ENCODE measurements at regions not wholly inside any gene's neighbourhood (a gene's known extent, or its start where the extent isn't known, plus 50 kb on each side); places are given as distances from the start of the nearest gene placed in this dataset.
A peak's percentile ranks its signal among the peaks of the same experiment; 100 is the strongest.

GRCh38 chr18:30591462-30591861, 451.1 kb downstream of the DSC3 start (continued):
- peak; percentile 61; the same call in 1 of the 2 replicates for TF ChIP-seq ZNF518A (tag by site-specific recombination; conservative IDR thresholded peaks at IDR 0.05; ENCODE audit: low read depth)
- TF ChIP-seq ZNF18 (tag by site-specific recombination; IDR thresholded peaks at IDR 0.05): no peak
- peak; percentile 46; the same call in 1 of the 2 replicates for TF ChIP-seq ZBTB11 (tag by site-specific recombination; conservative IDR thresholded peaks at IDR 0.05; ENCODE audit: low read depth)
- TF ChIP-seq ZNF701 (tag by site-specific recombination; IDR thresholded peaks at IDR 0.05): no peak
- TF ChIP-seq HOXA7 (CRISPR knock-in tag; IDR thresholded peaks at IDR 0.05; ENCODE audit: borderline replicate concordance): no peak
- no peak for TF ChIP-seq KLF9 (tag by site-specific recombination; IDR thresholded peaks at IDR 0.05; ENCODE audit: low read depth)
- TF ChIP-seq ZNF544 (tag by site-specific recombination; IDR thresholded peaks at IDR 0.05): no peak
- no peak for TF ChIP-seq ZNF677 (tag by site-specific recombination; IDR thresholded peaks at IDR 0.05)
- TF ChIP-seq ZNF529 (tag by site-specific recombination; IDR thresholded peaks at IDR 0.05; ENCODE audit: insufficient replicate concordance): no peak
- peak; percentile 30; the same call in 1 of the 2 replicates for TF ChIP-seq ZNF140 (tag by site-specific recombination; IDR thresholded peaks at IDR 0.05)
- TF ChIP-seq ZNF211 (tag by site-specific recombination; IDR thresholded peaks at IDR 0.05; ENCODE audit: low read depth): no peak
- TF ChIP-seq GFI1B (tag by site-specific recombination; IDR thresholded peaks at IDR 0.05): no peak
- TF ChIP-seq ZNF202 (tag by site-specific recombination; IDR thresholded peaks at IDR 0.05; ENCODE audit: borderline replicate concordance): no peak
- TF ChIP-seq ZFP3 (tag by site-specific recombination; IDR thresholded peaks at IDR 0.05; ENCODE audit: low read depth): no peak

GRCh38 chr18:30588673-30589164, 453.8 kb downstream of the DSC3 start:
- Histone ChIP-seq H3K9me3 (ENCODE audit: control insufficient read depth, insufficient read depth, low read depth, low read length) (no peaks in the 10 kb centered on the region), H3K4me1 (ENCODE audit: control insufficient read depth, insufficient read depth, low read length) (no peaks in the 10 kb centered on the region), H3K36me3 (ENCODE audit: control insufficient read depth in 2 of 2, insufficient read depth in 1 of 2, low read length in 2 of 2) (no peaks in the 10 kb centered on the region), H3K27ac (ENCODE audit: extremely low read depth, low read depth, low read length) (no peak overlapping the region), H3K4me3 (ENCODE audit: low read depth, low read length) (no peak overlapping the region)
- ChIA-PET CTCF (no interaction called here), POLR2A (no interaction called here)
- TF ChIP-seq ZNF776 (tag by site-specific recombination; IDR thresholded peaks at IDR 0.05; ENCODE audit: borderline replicate concordance) (no peak), WT1 (tag by site-specific recombination; IDR thresholded peaks at IDR 0.05) (no peak), ZNF654 (tag by site-specific recombination; IDR thresholded peaks at IDR 0.05; ENCODE audit: low read depth) (no peak), GFI1B (tag by site-specific recombination; IDR thresholded peaks at IDR 0.05) (no peak), ZNF214 (tag by site-specific recombination; IDR thresholded peaks at IDR 0.05; ENCODE audit: borderline replicate concordance) (no peak), MZF1 (tag by site-specific recombination; IDR thresholded peaks at IDR 0.05; ENCODE audit: borderline replicate concordance) (no peak), ZNF785 (tag by site-specific recombination; IDR thresholded peaks at IDR 0.05) (no peak), ZNF558 (tag by site-specific recombination; IDR thresholded peaks at IDR 0.05) (no peak), OSR2 (tag by site-specific recombination; IDR thresholded peaks at IDR 0.05) (no peak), ZNF555 (tag by site-specific recombination; conservative IDR thresholded peaks at IDR 0.05) (no peak), ZNF133 (tag by site-specific recombination; IDR thresholded peaks at IDR 0.05) (no peak), ZNF513 (tag by site-specific recombination; IDR thresholded peaks at IDR 0.05) (no peak), HOXA7 (CRISPR knock-in tag; IDR thresholded peaks at IDR 0.05; ENCODE audit: borderline replicate concordance) (no peak), HOXC10 (CRISPR knock-in tag; IDR thresholded peaks at IDR 0.05) (no peak), ZNF701 (tag by site-specific recombination; IDR thresholded peaks at IDR 0.05) (no peak)
